ENCODE measurements at regions not wholly inside any gene's neighbourhood (a gene's known extent, or its start where the extent isn't known, plus 50 kb on each side); places are given as distances from the start of the nearest gene placed in this dataset.

- no peak for TF ChIP-seq CTCF (conservative IDR thresholded peaks at IDR 0.05)
- no peak for TF ChIP-seq ZFX (IDR thresholded peaks at IDR 0.05)
These were observed 108.8 kb upstream of the ZP4 start for GRCh38 chr1:237999426-238000052.
